ENCODE measurements at regions not wholly inside any gene's neighbourhood (a gene's known extent, or its start where the extent isn't known, plus 50 kb on each side); places are given as distances from the start of the nearest gene placed in this dataset.

GRCh38 chr18:51461956-51462355 is 264.5 kb upstream of the MEX3C start:
- no peak for TF ChIP-seq CTCF (conservative IDR thresholded peaks at IDR 0.05; ENCODE audit: low read depth, low read length)
- TF ChIP-seq EZH2 (IDR thresholded peaks at IDR 0.05; ENCODE audit: borderline replicate concordance, low read depth, low read length, poor library complexity, severe bottlenecking) = no peak

Measured in A673 (cell line).